ENCODE measurements at regions not wholly inside any gene's neighbourhood (a gene's known extent, or its start where the extent isn't known, plus 50 kb on each side); places are given as distances from the start of the nearest gene placed in this dataset.

GRCh38 chr4:182133033-182133432 lies 110.2 kb upstream of the TENM3 start:
- peak; percentile 3 for DNase-seq (ENCODE audit: extremely low read depth, insufficient read length)
- no peak overlapping the region for H3K4me3 ChIP-seq (replicated peaks; ENCODE audit: low read depth, low read length)
- H3K36me3 ChIP-seq (ENCODE audit: control insufficient read depth, insufficient read depth, low read length) = no peaks in the 10 kb centered on the region
- H3K27me3 ChIP-seq (replicated peaks; ENCODE audit: control insufficient read depth, insufficient read depth, low read length) = no peaks in the 10 kb centered on the region
- no peak for TF ChIP-seq CTCF (IDR thresholded peaks at IDR 0.05; ENCODE audit: insufficient read depth, low read length, poor library complexity, severe bottlenecking)

GRCh38 chr4:182134261-182134660 lies 108.9 kb upstream of the TENM3 start:
- DNase-seq (ENCODE audit: extremely low read depth, insufficient read length) = no peak
- Histone ChIP-seq H3K27me3 (replicated peaks; ENCODE audit: control insufficient read depth, insufficient read depth, low read length) (no peaks in the 10 kb centered on the region), H3K4me3 (replicated peaks; ENCODE audit: low read depth, low read length) (no peak overlapping the region), H3K36me3 (ENCODE audit: control insufficient read depth, insufficient read depth, low read length) (no peaks in the 10 kb centered on the region)
- TF ChIP-seq CTCF (IDR thresholded peaks at IDR 0.05; ENCODE audit: insufficient read depth, low read length, poor library complexity, severe bottlenecking) = no peak

- H3K4me3 ChIP-seq (replicated peaks; ENCODE audit: low read depth, low read length) = no peak overlapping the region
- no peaks in the 10 kb centered on the region for H3K27me3 ChIP-seq (replicated peaks; ENCODE audit: control insufficient read depth, insufficient read depth, low read length)
- TF ChIP-seq CTCF (IDR thresholded peaks at IDR 0.05; ENCODE audit: insufficient read depth, low read length, poor library complexity, severe bottlenecking) = no peak
- DNase-seq (ENCODE audit: extremely low read depth, insufficient read length) = no peak
- no peaks in the 10 kb centered on the region for H3K36me3 ChIP-seq (ENCODE audit: control insufficient read depth, insufficient read depth, low read length)
Measured at GRCh38 chr4:182136201-182136600, 107.0 kb upstream of the TENM3 start.

GRCh38 chr4:182137343-182137742 lies 105.9 kb upstream of the TENM3 start:
- TF ChIP-seq CTCF (IDR thresholded peaks at IDR 0.05; ENCODE audit: insufficient read depth, low read length, poor library complexity, severe bottlenecking) = no peak

GRCh38 chr4:182139491-182139890 lies 103.7 kb upstream of the TENM3 start:
- peak overlapping the region; percentile 24; the same call in 1 of the 2 replicates for H3K4me3 ChIP-seq (replicated peaks; ENCODE audit: low read depth, low read length)
- H3K36me3 ChIP-seq (ENCODE audit: control insufficient read depth, insufficient read depth, low read length) = no peaks in the 10 kb centered on the region
- H3K27me3 ChIP-seq (replicated peaks; ENCODE audit: control insufficient read depth, insufficient read depth, low read length) = no peaks in the 10 kb centered on the region; the same call in 1 of the 2 replicates
- peak; percentile 6 for DNase-seq (ENCODE audit: extremely low read depth, insufficient read length)
- TF ChIP-seq CTCF (IDR thresholded peaks at IDR 0.05; ENCODE audit: insufficient read depth, low read length, poor library complexity, severe bottlenecking) = no peak

More at GRCh38 chr4:182137343-182137742, 105.9 kb upstream of the TENM3 start:
- no peaks in the 10 kb centered on the region for H3K36me3 ChIP-seq (ENCODE audit: control insufficient read depth, insufficient read depth, low read length)
- no peaks in the 10 kb centered on the region for H3K27me3 ChIP-seq (replicated peaks; ENCODE audit: control insufficient read depth, insufficient read depth, low read length)
- DNase-seq (ENCODE audit: extremely low read depth, insufficient read length) = no peak
- no peak overlapping the region for H3K4me3 ChIP-seq (replicated peaks; ENCODE audit: low read depth, low read length)

- DNase-seq (ENCODE audit: extremely low read depth, insufficient read length) = no peak
- peaks cover 2% of the 10 kb centered on the region; the same call in 1 of the 2 replicates for H3K27me3 ChIP-seq (replicated peaks; ENCODE audit: control insufficient read depth, insufficient read depth, low read length)
- no peaks in the 10 kb centered on the region for H3K36me3 ChIP-seq (ENCODE audit: control insufficient read depth, insufficient read depth, low read length)
- H3K4me3 ChIP-seq (replicated peaks; ENCODE audit: low read depth, low read length) = no peak overlapping the region
- TF ChIP-seq CTCF (IDR thresholded peaks at IDR 0.05; ENCODE audit: insufficient read depth, low read length, poor library complexity, severe bottlenecking) = no peak
Measured at GRCh38 chr4:182140547-182140946, 102.7 kb upstream of the TENM3 start.
